ENCODE measurements at regions not wholly inside any gene's neighbourhood (a gene's known extent, or its start where the extent isn't known, plus 50 kb on each side); places are given as distances from the start of the nearest gene placed in this dataset.

- DNase-seq (ENCODE audit: low read depth), result no peak
- TF ChIP-seq CTCF (conservative IDR thresholded peaks at IDR 0.05; ENCODE audit: control insufficient read depth, insufficient read depth, low read depth, low read length), result no peak
- H3K4me3 ChIP-seq (ENCODE audit: control insufficient read depth, low read depth, low read length), result no peak overlapping the region
Observed at GRCh38 chr7:145893925-145894535, 222.6 kb upstream of the CNTNAP2 start.

DNA sequence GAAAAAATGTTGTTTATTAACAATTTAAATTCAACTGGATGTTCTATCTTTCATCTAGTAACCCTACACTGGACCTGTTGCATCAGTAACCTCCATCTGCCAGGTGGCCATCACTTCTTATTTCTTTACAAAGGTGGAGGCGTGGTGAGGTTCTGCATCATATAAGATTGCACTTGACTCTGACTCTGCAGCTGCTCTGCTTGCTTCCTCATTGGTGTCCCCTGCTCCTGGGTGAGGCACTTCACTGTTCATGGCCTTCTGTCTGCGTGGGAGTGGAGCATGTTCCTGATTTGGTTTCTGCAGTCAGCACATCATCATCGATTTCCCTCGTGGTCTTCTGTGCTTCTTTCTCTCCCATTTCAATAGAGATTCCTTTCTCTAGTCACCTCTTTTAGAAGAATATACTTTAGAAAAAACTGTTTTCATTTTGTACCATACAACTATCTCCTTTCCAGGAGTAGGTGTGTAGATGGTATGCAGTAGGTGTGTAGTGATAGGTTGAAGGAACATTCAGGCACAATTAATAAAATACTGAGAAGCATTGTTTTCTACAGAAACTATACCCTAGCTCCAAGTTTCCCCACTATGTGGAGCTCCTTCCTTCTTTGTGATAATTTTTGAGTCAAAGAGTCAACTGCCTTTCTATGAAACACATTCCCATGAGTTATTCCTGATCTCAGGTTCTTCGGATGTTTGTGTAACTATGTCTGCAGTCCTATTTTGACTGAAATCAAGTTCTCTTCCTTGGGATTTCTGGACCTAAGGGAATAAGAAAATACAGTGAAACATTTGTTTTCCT is 231.7 kb upstream of the CNTNAP2 start:
- no peak overlapping the region for H3K4me3 ChIP-seq (ENCODE audit: control insufficient read depth, low read depth, low read length)
- no peak for DNase-seq (ENCODE audit: low read depth)
- TF ChIP-seq CTCF (conservative IDR thresholded peaks at IDR 0.05; ENCODE audit: control insufficient read depth, insufficient read depth, low read depth, low read length), result no peak

DNA sequence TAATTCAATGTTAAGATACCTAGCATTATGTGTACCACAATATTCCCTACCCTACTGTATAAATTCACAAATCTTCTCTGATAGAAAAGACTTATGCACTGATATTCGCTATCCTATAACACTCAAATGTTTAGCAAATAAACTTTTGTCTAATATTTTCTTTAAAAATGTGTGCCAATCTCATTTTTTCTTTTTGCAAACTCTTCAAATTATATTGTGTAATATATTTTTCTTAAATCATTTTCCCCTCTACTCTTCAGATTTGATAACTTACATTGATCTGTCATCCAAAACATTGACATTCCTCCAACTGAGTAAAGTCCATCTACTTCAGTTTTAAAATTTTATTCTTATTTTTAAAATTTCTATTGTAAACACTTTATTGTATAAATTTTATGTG is 240.2 kb upstream of the CNTNAP2 start:
- H3K4me3 ChIP-seq (ENCODE audit: control insufficient read depth, low read depth, low read length), result no peak overlapping the region
- TF ChIP-seq CTCF (conservative IDR thresholded peaks at IDR 0.05; ENCODE audit: control insufficient read depth, insufficient read depth, low read depth, low read length), result no peak
- no peak for DNase-seq (ENCODE audit: low read depth)

GRCh38 chr7:145875267-145875666 is 241.3 kb upstream of the CNTNAP2 start:
- no peak for TF ChIP-seq CTCF (conservative IDR thresholded peaks at IDR 0.05; ENCODE audit: control insufficient read depth, insufficient read depth, low read depth, low read length)
- no peak for DNase-seq (ENCODE audit: low read depth)
- no peak overlapping the region for H3K4me3 ChIP-seq (ENCODE audit: control insufficient read depth, low read depth, low read length)

DNA sequence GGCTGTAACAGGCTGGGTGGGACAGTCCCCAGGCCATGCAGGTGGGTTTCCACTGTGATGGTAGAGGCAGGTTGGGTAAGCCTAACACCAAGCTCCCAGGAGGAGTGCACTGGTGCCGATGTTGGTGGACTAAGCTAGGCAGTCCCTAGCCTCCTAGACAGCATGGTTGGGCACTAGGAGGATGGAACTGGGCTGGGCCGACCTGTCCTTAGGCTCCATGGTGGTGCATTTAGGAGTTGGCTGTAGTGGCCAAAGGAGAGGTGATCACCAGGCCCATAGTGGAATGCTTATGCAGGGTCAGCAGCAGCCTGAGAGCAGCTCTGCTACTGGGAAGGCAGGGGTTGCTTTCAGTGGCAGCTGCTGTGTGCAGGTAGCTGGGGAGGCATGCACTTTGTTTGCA is 247.7 kb upstream of the CNTNAP2 start:
- DNase-seq (ENCODE audit: low read depth), result no peak
- no peak for TF ChIP-seq CTCF (conservative IDR thresholded peaks at IDR 0.05; ENCODE audit: control insufficient read depth, insufficient read depth, low read depth, low read length)
- H3K4me3 ChIP-seq (ENCODE audit: control insufficient read depth, low read depth, low read length), result no peak overlapping the region

GRCh38 chr7:145862212-145862611 is 254.4 kb upstream of the CNTNAP2 start:
- DNase-seq (ENCODE audit: low read depth), result no peak
- no peak overlapping the region for H3K4me3 ChIP-seq (ENCODE audit: control insufficient read depth, low read depth, low read length)
- no peak for TF ChIP-seq CTCF (conservative IDR thresholded peaks at IDR 0.05; ENCODE audit: control insufficient read depth, insufficient read depth, low read depth, low read length)

Data from fibroblast of mammary gland (primary cell).